Hepatic stellate cell (primary cell): ENCODE measurements at regions not wholly inside any gene's neighbourhood (a gene's known extent, or its start where the extent isn't known, plus 50 kb on each side); places are given as distances from the start of the nearest gene placed in this dataset.

Experiments
- DNase-seq: peaks from one replicate; pipeline ENCODE4 v3.0.0; 2011; ENCODE audit warnings: low spot score

DNA sequence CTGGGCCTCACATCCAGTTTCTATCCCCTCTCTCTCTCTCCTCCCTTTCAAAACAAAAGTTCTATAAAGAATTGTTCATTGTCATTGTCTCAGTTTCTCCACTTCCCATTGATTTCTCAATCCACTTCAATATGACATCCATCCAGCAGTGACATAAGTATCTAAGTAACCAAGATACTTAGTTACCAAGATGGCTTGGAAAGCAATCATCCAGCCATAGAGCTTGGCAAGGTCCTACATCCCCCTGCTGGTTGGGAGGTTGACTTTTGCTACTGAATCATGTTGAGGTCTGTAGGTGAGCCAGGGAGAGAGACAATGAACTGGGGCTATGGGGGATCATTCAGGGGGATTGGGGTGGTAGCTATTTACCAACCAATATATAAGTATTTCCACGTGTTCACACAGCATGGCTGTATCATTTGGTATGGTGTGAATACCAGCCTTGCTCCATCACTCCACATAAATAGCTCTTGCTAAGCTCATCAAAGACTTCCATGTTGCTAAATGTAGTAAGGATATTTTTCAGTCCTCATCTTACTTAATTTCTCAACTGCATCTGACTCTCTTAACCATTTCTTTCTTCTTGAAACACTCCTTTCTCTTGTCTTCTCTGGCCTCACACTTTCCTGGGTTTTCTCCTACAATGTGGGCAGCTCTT is 58.8 kb upstream of the NTRK3 start:
- no peak for DNase-seq

DNA sequence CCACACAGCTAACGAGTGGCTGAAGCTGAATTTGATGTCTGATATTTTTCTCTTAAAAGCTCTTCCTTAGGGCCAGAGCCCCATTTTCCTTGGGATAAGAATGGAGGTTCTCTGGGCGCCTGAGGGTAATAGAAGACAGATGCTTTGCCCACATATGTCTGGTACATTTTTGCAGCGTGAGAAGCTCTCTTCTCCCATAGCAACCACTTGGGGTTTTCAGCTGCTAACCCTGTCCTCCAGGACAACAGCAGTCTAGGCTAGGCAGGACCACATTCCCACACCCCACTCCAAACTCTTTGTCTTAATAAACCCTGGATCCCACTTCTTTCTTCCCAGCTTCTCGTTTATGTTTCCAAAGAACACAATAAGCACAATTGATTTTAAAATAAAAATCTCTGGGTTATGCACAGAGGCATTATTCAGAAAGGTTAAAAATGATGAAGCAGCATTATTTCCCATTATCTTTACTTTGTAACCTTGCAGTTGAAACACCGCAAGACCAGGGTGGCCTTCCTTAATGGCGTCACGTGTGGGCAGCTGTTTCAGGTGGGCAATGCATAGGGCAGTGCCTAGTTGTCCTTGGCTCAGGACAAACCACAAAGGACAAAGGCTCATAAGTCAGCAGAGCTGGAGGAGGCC is 56.5 kb upstream of the NTRK3 start:
- no peak for DNase-seq

DNA sequence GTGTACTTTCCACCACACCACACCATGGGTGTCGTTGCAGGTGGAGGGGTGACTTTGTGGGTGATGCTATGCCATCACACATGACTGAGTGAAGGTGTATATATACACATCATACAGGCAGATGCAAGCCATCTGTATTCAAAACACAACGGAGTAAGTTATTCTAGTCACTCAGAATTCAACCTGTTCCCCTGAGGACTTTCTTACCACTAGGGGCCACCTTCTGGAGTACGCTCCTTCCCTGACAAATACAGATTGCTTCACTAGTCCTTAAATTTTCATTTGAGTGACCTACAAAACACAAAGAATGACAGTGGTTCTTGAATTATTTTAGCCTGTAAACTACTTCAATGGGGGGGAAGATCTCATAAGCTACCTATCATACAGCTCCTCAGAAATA is 52.8 kb upstream of the NTRK3 start:
- DNase-seq, result no peak

DNA sequence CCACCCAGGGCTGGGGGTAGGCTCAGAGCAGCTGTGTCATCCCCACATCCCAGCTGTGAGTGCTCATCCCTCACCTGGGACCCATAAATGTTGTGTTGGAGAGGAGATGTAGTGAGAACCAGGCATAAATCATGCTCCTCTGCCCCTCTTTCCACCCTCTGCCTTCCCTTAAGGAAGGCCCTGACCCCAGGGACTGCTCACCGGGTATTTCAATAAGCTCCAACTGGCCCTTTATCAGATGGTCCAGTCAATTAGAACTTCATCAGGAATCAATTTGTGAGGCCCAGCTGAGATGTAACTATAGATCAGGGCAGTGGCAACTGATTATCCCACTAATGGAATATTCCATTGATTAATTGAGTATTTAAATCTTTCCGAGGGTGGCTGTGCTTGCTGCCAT is 50.8 kb upstream of the NTRK3 start:
- DNase-seq, result no peak
